Chondrocyte (in vitro differentiated cells): ENCODE measurements at regions not wholly inside any gene's neighbourhood (a gene's known extent, or its start where the extent isn't known, plus 50 kb on each side); places are given as distances from the start of the nearest gene placed in this dataset.
"Not testable (repeated sequence)": the region's sequence is repeated elsewhere in the genome, so short reads cannot be mapped to it uniquely, and the experiment has no call there.

Source experiments
- DNase-seq: peaks from one replicate; pipeline ENCODE4 v3.0.0; 2021; ENCODE audit warnings: mixed read lengths, low spot score
- H3K27ac Mint-ChIP-seq: one replicate; pipeline ENCODE4 v1.8.0; 2021; ENCODE audit warnings: mild to moderate bottlenecking, moderate library complexity, mixed read lengths; ENCODE audit not compliant: unreplicated experiment
- H3K27me3 Mint-ChIP-seq: 2 replicates; pipeline ENCODE4 v1.8.0; 2021; ENCODE audit warnings: low read depth, mixed read lengths
- H3K36me3 Mint-ChIP-seq: 2 replicates; pipeline ENCODE4 v1.8.0; 2021; ENCODE audit warnings: low read depth, mixed read lengths
- H3K4me1 Mint-ChIP-seq: 2 replicates; pipeline ENCODE4 v1.8.0; 2021; ENCODE audit warnings: low read depth, mild to moderate bottlenecking, mixed read lengths
- H3K4me3 Mint-ChIP-seq: one replicate; pipeline ENCODE4 v1.8.0; 2021; ENCODE audit warnings: mild to moderate bottlenecking, moderate library complexity, mixed read lengths; ENCODE audit not compliant: unreplicated experiment
- H3K9me3 Mint-ChIP-seq: 2 replicates; pipeline ENCODE4 v1.8.0; 2021; ENCODE audit warnings: low read depth, mixed read lengths
- TF ChIP-seq, protein P1 (sequence below): fragments of 200-600 bp; sonication (generic); IDR thresholded peaks from 2 replicates; pipeline ENCODE4 v1.5.0; 2021; ENCODE audit warnings: antibody characterized with exemption, mild to moderate bottlenecking, moderate library complexity

- no peaks in the 10 kb centered on the region for H3K4me1 Mint-ChIP-seq
- TF ChIP-seq, protein P1, sequence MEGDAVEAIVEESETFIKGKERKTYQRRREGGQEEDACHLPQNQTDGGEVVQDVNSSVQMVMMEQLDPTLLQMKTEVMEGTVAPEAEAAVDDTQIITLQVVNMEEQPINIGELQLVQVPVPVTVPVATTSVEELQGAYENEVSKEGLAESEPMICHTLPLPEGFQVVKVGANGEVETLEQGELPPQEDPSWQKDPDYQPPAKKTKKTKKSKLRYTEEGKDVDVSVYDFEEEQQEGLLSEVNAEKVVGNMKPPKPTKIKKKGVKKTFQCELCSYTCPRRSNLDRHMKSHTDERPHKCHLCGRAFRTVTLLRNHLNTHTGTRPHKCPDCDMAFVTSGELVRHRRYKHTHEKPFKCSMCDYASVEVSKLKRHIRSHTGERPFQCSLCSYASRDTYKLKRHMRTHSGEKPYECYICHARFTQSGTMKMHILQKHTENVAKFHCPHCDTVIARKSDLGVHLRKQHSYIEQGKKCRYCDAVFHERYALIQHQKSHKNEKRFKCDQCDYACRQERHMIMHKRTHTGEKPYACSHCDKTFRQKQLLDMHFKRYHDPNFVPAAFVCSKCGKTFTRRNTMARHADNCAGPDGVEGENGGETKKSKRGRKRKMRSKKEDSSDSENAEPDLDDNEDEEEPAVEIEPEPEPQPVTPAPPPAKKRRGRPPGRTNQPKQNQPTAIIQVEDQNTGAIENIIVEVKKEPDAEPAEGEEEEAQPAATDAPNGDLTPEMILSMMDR, result no peak
- no peak overlapping the region for H3K27ac Mint-ChIP-seq
- no peaks in the 10 kb centered on the region for H3K9me3 Mint-ChIP-seq
- DNase-seq, result no peak
- peaks cover 3% of the 10 kb centered on the region for H3K27me3 Mint-ChIP-seq
- no peak overlapping the region for H3K4me3 Mint-ChIP-seq
- no peaks in the 10 kb centered on the region for H3K36me3 Mint-ChIP-seq
Observed at GRCh38 chr1:70779571-70779970, 268.0 kb downstream of the PTGER3 start.

DNA sequence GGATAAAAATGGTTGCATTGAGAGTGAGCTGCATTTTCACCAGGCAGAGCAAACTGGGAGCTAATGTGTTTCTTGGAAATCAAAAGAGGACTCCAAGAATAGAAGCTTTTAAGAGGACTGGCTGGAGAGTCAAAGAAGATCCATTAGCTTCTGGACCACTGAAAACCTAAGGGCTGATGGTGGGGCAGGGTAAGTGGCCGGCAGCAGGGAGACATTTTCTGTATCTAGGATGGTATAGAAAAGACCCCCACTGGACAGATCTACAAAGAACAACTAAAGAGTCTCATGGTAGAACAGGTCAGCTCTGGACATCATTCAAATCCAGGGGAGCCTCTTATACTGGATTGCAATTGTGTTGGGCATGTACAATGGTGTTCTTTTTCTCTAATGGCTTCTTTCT lies 262.3 kb downstream of the PTGER3 start:
- TF ChIP-seq, protein P1, result no peak
- peaks cover 15% of the 10 kb centered on the region for H3K27me3 Mint-ChIP-seq
- H3K36me3 Mint-ChIP-seq, result no peaks in the 10 kb centered on the region
- no peak for DNase-seq
- H3K4me1 Mint-ChIP-seq, result no peaks in the 10 kb centered on the region
- H3K27ac Mint-ChIP-seq, result no peak overlapping the region
- H3K4me3 Mint-ChIP-seq, result no peak overlapping the region
- H3K9me3 Mint-ChIP-seq, result no peaks in the 10 kb centered on the region

DNA sequence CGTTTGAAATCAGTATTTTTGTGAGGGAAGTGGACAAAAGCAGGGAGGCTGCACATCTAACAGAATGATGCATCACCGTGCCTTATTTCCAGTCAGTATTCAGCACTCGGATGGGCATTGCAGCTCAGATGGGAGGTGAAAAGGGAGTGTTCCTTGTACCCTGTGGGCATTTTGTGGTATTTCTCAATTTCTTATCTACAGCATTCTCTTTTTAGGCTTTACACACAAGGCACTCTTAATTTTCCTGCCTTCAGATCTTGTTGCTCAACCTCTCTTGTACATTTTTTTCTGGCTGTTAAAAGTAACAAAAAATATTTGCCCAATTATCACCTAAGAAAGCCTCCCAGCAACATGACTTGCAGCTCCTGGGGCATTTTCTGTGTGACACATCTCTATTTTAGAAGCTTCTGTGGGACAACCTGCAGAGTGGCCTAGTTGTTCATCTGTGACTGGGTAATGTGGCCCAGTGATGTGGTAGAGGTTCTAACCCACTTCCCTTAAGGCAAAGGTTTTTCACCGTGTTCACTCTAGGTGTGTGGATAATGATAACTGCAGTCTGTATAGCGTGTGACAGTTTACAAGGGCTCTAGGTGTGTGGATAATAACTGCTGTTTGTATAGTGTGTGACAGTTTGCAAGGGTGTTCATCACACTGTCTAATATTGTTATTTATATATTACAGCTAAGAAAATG lies 257.2 kb downstream of the PTGER3 start:
- no peak overlapping the region for H3K4me3 Mint-ChIP-seq
- no peaks in the 10 kb centered on the region for H3K36me3 Mint-ChIP-seq
- peaks cover 19% of the 10 kb centered on the region for H3K27me3 Mint-ChIP-seq
- DNase-seq, result no peak
- TF ChIP-seq, protein P1, result no peak
- H3K27ac Mint-ChIP-seq, result no peak overlapping the region
- H3K9me3 Mint-ChIP-seq, result no peaks in the 10 kb centered on the region
- H3K4me1 Mint-ChIP-seq, result no peaks in the 10 kb centered on the region

GRCh38 chr1:70795064-70795463 lies 252.6 kb downstream of the PTGER3 start:
- not testable (repeated sequence) for DNase-seq, H3K4me3 Mint-ChIP-seq, H3K4me1 Mint-ChIP-seq, H3K27ac Mint-ChIP-seq, H3K36me3 Mint-ChIP-seq, H3K27me3 Mint-ChIP-seq
- peaks cover 26% of the 10 kb centered on the region for H3K9me3 Mint-ChIP-seq

DNA sequence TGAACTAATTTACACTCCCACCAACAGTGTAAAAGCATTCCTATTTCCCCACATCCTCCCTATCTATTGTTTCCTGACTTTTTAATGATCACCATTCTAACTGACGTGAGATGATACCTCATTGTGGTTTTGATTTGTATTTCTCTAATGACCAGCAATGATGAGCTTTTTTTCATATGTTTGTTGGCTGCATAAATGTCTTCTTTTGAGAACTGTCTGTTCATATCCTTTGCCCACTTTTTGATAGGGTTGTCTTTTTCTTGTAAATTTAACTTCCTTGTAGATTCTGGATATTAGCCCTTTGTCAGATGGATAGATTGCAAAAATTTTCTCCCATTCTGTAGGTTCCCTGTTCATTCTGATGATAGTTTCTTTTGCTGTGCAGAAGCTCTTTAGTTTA lies 251.3 kb downstream of the PTGER3 start:
- not testable (repeated sequence) for H3K36me3 Mint-ChIP-seq, H3K27ac Mint-ChIP-seq, H3K4me1 Mint-ChIP-seq, H3K4me3 Mint-ChIP-seq, DNase-seq, H3K27me3 Mint-ChIP-seq
- H3K9me3 Mint-ChIP-seq, result peaks cover 26% of the 10 kb centered on the region

- not testable (repeated sequence) for H3K36me3 Mint-ChIP-seq, H3K27ac Mint-ChIP-seq, DNase-seq, H3K4me1 Mint-ChIP-seq, H3K4me3 Mint-ChIP-seq, H3K27me3 Mint-ChIP-seq
- peaks cover 15% of the 10 kb centered on the region for H3K9me3 Mint-ChIP-seq
Observed at GRCh38 chr1:70802625-70803024, 245.0 kb downstream of the PTGER3 start.

GRCh38 chr1:70805641-70806040 lies 242.0 kb downstream of the PTGER3 start:
- Mint-ChIP-seq H3K4me3 (no peak overlapping the region), H3K36me3 (no peaks in the 10 kb centered on the region), H3K27me3 (peaks cover 6% of the 10 kb centered on the region), H3K9me3 (no peaks in the 10 kb centered on the region), H3K4me1 (no peaks in the 10 kb centered on the region), H3K27ac (no peak overlapping the region)
- DNase-seq, result no peak
- TF ChIP-seq, protein P1, result no peak
